ENCODE measurements at regions not wholly inside any gene's neighbourhood (a gene's known extent, or its start where the extent isn't known, plus 50 kb on each side); places are given as distances from the start of the nearest gene placed in this dataset.

DNA sequence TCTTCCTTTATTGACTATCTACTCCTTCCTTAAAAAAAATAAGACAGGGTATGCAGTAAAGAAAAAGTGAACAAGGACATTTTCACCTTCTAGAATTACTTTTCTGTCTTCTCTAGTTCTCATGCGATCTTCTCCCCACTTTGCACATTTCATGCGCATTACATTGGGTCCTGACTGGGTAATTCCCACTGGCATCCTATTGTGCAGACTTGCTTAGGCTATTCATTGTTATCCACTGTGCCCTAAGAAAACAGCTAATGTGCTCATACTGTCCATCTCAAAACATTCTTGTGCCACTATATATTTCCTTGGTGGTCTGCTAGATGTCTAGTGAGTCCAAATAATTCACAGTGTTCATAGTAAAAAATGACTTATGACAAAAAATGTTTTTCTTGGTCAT lies 447.4 kb upstream of the ROBO1 start:
- no peak for DNase-seq (ENCODE audit: low spot score)

DNA sequence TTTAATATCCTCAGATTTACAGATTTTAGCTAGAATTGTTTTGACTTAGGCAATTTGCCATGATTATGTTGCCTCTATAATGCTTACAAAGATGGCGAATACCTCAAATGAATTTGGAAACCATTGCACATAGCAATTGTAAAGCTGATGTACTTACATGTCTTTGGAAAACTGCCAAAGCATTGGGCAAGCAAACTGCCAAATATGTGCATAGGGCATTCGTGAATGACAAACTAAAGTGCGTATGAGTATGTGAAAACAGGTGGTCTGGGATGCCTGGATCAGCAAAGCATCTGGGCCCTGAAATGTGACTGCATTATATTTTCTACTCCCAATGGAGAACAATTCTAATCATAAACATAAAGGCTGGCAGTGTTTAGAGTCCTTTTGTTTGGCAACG lies 445.3 kb upstream of the ROBO1 start:
- DNase-seq (ENCODE audit: low spot score): no peak

DNA sequence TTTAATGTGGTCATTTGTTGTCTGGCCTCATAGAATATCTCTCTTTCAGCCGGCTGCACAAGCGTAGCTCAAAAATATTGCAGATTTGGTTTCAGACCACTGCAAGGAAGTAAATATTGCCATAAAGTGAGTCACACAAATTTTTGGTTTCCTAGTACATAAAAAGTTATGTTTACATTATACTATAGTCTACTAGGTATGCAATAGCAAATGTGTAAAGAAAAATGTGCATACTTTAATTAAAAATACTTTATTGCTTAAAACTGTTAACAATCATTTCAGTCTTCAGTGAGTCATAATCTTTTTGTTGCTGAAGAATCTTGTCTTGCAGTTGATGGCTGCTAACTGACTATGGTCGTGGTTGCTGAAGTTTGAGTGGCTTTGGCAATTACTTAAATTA lies 425.1 kb upstream of the ROBO1 start:
- DNase-seq (ENCODE audit: low spot score): no peak

DNA sequence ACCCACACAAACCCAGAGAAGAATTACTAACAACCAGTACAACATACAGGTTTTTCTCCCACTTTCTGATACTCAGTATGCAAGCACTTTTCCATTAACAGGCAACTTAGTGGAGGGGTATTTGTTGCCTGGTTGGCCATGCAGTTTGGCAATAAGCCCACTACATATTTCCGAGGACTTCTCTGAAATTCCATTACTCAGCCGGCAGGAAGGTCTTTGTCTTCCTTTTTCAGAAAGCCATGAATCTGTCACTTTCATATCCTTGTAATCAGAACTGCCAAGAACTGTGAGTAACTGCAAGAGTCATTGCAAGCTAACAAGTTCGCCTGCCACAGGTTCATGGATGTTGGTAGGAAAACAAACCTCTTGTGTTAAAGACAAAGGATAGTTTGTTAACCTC lies 422.3 kb upstream of the ROBO1 start:
- peak; percentile 22 for DNase-seq (ENCODE audit: low spot score)

- DNase-seq (ENCODE audit: low spot score): no peak
Measured at GRCh38 chr3:80187981-80188380, 420.2 kb upstream of the ROBO1 start.

DNA sequence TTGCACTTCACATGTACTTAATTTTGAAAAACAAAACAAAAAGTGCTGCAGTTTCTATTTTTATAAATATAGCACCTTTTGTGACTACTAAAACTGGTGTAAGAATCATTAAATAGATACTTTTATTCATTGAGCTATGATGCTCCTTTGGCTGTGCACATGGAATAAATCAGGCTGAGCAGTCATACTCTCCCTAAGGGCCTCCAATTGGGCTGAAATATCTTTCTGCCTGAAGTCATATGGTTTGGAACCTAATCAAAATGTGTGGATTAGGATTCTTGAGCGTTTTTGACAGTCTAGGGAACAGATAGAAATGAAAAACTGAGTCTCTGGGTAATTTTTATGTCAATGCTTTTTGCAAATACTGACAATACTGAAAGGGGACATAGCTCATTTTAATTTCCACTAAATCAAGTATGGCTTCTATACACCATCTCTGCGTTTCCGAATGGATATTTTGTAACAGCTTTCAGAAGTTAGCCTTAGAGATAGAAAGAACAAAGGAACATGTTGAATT lies 392.2 kb upstream of the ROBO1 start:
- no peak for DNase-seq (ENCODE audit: low spot score)

- no peak for DNase-seq (ENCODE audit: low spot score)
Measured at GRCh38 chr3:80158332-80158731, 390.5 kb upstream of the ROBO1 start.

GRCh38 chr3:80157546-80157945 lies 389.7 kb upstream of the ROBO1 start:
- DNase-seq (ENCODE audit: low spot score): no peak

- no peak for DNase-seq (ENCODE audit: low spot score)
Measured at GRCh38 chr3:80152692-80153091, 384.9 kb upstream of the ROBO1 start.

DNA sequence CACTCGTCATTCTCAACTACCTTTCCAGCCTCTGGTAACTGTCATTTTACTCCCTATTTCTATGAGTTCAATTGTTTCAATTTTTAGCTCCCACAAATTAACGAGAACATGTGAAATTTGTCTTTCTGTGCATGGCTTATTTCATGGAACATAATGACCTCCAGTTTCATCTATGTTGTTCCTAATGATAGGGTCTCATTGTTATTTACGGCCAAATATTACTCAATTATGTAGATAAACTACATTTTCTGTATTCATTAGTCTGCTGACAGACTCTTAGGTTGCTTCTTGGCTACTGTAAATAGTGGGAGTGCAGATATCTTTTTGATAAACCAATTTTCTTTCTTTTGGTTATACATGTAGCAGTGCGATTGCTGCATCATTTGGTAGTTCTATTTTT lies 374.9 kb upstream of the ROBO1 start:
- no peak for DNase-seq (ENCODE audit: low spot score)

DNA sequence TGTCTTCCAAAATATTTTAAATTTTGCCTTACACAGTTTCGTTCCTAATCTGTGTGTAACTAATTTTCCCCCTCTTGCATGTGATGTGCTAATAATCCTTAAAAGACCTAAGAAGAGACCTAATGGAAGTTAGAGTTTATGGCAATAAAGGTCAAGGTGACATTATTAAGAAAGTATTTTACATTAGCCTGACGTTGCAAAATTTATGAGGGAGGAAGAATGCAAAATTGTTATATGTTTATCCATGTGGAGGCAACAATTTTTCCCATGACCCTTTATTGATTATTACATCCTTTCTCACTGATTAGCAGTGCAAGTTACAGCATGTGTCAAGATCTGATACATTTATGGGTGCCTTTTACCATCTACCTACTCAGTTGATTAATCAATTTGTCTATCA lies 373.8 kb upstream of the ROBO1 start:
- no peak for DNase-seq (ENCODE audit: low spot score)

- DNase-seq (ENCODE audit: low spot score): no peak
Measured at GRCh38 chr3:80116281-80116680, 348.5 kb upstream of the ROBO1 start.

GRCh38 chr3:80114694-80115093 lies 346.9 kb upstream of the ROBO1 start:
- DNase-seq (ENCODE audit: low spot score): no peak

- DNase-seq (ENCODE audit: low spot score): no peak
Measured at GRCh38 chr3:80113331-80113730, 345.5 kb upstream of the ROBO1 start.

DNA sequence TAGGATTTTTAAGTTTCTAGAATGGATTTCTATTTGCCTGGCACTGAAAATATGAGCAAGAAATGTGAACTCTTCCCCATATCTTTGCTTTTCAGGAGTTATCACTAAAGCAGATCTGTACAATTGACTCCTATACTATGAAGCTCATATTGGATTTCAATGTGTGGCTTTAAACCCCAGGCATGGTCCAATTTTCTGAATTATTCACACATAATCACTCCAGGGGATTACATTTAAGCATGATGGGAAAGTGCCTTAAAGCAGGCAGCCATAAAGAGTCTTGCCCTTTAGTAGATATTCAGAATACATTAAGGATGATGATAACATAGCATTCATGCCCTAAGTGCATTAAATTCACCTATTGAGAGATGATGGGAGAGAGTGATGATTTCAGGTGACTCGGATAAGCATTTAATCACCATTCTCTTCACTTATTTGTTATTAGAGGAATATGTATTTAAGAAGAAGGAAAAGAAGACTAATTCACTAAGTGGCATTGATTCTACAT lies 331.8 kb upstream of the ROBO1 start:
- DNase-seq (ENCODE audit: low spot score): no peak

GRCh38 chr3:80097674-80098073 lies 329.9 kb upstream of the ROBO1 start:
- DNase-seq (ENCODE audit: low spot score): no peak

GRCh38 chr3:80096909-80097308 lies 329.1 kb upstream of the ROBO1 start:
- no peak for DNase-seq (ENCODE audit: low spot score)

- DNase-seq (ENCODE audit: low spot score): no peak
Measured at GRCh38 chr3:80094589-80094988, 326.8 kb upstream of the ROBO1 start.

- peak; percentile 23 for DNase-seq (ENCODE audit: low spot score)
Measured at GRCh38 chr3:80087767-80088166, 320.0 kb upstream of the ROBO1 start.

DNA sequence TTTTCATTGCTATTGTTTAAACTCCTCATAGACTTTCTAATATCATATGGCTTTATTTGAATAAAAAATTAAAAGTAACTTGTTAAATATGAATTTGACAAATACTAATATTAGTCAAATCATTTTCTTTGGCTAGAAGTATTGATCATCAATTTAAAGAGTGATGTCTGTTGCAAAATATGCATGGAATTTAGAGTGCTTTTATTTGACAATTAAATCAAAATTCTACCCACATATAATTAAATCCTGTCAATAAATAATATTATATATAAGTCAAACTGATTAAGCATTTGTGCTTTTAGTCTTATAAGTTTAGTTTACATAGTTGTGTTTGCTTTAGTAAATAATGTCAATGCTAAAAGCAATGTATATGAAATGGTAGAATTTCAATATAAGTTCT lies 318.6 kb upstream of the ROBO1 start:
- no peak for DNase-seq (ENCODE audit: low spot score)

DNA sequence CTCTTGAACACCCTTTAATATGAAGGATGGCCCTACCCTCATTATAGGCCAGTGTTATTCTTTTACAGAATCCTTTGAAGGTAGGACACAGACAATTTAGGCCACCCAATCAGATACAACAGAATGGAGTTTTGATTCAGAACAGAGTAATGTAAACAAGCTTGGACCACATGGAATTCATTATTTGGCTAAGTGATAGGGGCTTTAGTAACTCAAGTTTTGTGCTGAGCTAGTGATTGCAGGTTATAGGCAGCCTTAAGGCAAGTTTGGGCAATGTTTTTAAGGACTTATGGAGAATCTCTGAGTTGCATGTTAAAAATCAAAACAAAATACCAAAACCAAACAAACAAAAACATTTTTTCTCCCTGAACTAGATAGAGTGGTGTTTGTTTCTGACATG lies 312.1 kb upstream of the ROBO1 start:
- DNase-seq (ENCODE audit: low spot score): no peak

DNA sequence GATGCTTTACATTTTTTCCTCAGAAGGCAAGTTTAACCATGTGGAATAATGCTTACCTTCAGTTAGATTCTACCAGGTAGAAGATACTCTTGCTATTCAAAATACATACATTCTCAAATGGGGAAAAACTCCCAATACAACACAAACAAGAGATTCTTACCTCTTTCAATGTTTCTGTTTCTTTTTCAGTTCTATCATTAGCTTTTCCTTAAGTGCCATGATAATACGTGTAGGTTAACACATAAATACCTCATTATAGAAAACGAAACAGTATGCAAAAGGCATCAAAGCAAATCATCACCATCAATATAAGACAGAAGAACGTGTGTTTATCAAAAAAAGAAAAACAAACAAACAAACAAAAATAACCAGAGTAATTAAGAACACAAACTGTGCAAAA lies 300.7 kb upstream of the ROBO1 start:
- no peak for DNase-seq (ENCODE audit: low spot score)

DNA sequence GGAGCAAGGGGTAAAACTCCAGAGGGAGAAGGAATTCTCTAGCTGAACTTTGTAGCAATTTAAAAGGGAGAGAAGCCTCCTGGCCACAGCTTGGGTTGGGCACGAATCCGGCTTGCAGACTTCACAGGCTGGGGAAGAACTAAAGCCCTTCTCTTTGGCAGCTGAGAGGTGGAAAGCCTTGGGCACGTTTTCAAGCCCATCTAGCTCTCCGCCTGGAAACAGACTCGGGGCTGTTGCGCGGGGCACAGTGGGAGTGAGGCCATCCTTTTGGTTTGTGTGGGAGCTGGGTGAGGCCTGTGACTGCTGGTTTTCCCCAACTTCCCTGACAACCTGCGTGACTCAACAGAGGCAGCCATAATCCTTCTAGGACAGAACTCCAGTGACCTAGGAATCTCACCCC lies 295.7 kb upstream of the ROBO1 start:
- no peak for DNase-seq (ENCODE audit: low spot score)

- no peak for DNase-seq (ENCODE audit: low spot score)
Measured at GRCh38 chr3:80060664-80061063, 292.9 kb upstream of the ROBO1 start.

DNA sequence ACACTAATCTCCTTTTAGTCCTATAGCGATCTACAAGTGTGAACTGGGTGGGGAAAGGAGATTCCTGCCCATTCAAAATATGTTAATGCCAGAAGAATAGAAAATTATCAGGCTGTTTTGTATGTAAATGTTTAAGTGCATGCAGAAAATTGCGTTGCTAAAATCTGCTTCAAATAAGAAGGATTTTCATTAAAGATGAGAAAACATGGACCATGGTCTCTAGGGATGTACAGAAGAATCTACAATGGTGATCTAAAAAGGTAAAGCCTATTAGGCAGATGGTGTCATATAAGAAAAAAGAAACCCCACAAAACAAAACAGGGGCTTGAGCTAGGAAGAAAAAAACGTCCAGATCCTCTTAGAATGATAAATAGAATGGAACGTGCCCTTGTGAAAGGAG lies 287.5 kb upstream of the ROBO1 start:
- DNase-seq (ENCODE audit: low spot score): no peak
